Fibroblast of pulmonary artery (primary cell): ENCODE measurements at regions not wholly inside any gene's neighbourhood (a gene's known extent, or its start where the extent isn't known, plus 50 kb on each side); places are given as distances from the start of the nearest gene placed in this dataset.

Experiments used
- DNase-seq: peaks from one replicate; pipeline ENCODE4 v3.0.0-alpha.2; 2010; ENCODE audit warnings: low read depth
- H3K4me3 ChIP-seq: replicated peaks from 2 replicates; pipeline ENCODE4 v1.5.1; 2011; ENCODE audit warnings: low read depth, mild to moderate bottlenecking, control low read depth, low read length, moderate library complexity
- CTCF ChIP-seq: IDR thresholded peaks from 2 replicates; pipeline ENCODE4 v1.5.1; 2011; ENCODE audit warnings: mild to moderate bottlenecking, control low read depth, low read length, inconsistent platforms; ENCODE audit errors: missing control alignments

- no peak overlapping the region for H3K4me3 ChIP-seq
- DNase-seq: no peak
- no peak for TF ChIP-seq CTCF
Observed at GRCh38 chr22:48185071-48186055, 1422.9 kb downstream of the TBC1D22A start.

GRCh38 chr22:48182846-48183805 lies 1420.7 kb downstream of the TBC1D22A start:
- TF ChIP-seq CTCF: no peak
- no peak overlapping the region for H3K4me3 ChIP-seq
- DNase-seq: no peak

GRCh38 chr22:48182031-48182430 lies 1419.6 kb downstream of the TBC1D22A start:
- no peak overlapping the region for H3K4me3 ChIP-seq
- no peak for DNase-seq
- TF ChIP-seq CTCF: no peak

GRCh38 chr22:48181263-48181955 lies 1419.0 kb downstream of the TBC1D22A start:
- TF ChIP-seq CTCF: no peak
- no peak for DNase-seq
- H3K4me3 ChIP-seq: no peak overlapping the region

- DNase-seq: no peak
- H3K4me3 ChIP-seq: no peak overlapping the region
- no peak for TF ChIP-seq CTCF
Observed at GRCh38 chr22:48180631-48181030, 1418.2 kb downstream of the TBC1D22A start.
